ENCODE measurements at regions not wholly inside any gene's neighbourhood (a gene's known extent, or its start where the extent isn't known, plus 50 kb on each side); places are given as distances from the start of the nearest gene placed in this dataset.

GRCh38 chr15:85950101-85950500 lies 129.6 kb upstream of the AGBL1 start:
- no peak for DNase-seq
- CTCF ChIA-PET = interaction anchor here (0.7 to 1.4 kb wide), 3 partner anchors 34 to 282 kb away, joined by 3 read pairs; no protein-coding TSS in a partner anchor
- no peaks in the 10 kb centered on the region for H3K4me1 ChIP-seq (ENCODE audit: control insufficient read depth in 1 of 2, insufficient read depth in 2 of 2, low read depth in 1 of 2, low read length in 1 of 2)
- H3K9me2 ChIP-seq = no peaks in the 10 kb centered on the region
- no peak overlapping the region for H3K9ac ChIP-seq
- H3K36me3 ChIP-seq (replicated peaks in 1 of 2; ENCODE audit: control insufficient read depth in 1 of 2, insufficient read depth in 2 of 2, low read length in 1 of 2) = no peaks in the 10 kb centered on the region
- no peak overlapping the region for H2AFZ ChIP-seq (ENCODE audit: low read depth)
- no peak for TF ChIP-seq MAX (IDR thresholded peaks at IDR 0.05; ENCODE audit: low read depth)
- TF ChIP-seq GATA2 (CRISPR knock-in tag; IDR thresholded peaks at IDR 0.05) = no peak
- no peak for TF ChIP-seq RCOR1 (IDR thresholded peaks at IDR 0.05; ENCODE audit: low read length)
- no peak for TF ChIP-seq CTCF (IDR thresholded peaks at IDR 0.05)
- TF ChIP-seq USF2 (IDR thresholded peaks at IDR 0.05; ENCODE audit: borderline replicate concordance, low read depth, low read length) = no peak
- TF ChIP-seq IRF3 (IDR thresholded peaks at IDR 0.05; ENCODE audit: low read depth, low read length) = no peak
- TF ChIP-seq EP300 (IDR thresholded peaks at IDR 0.05; ENCODE audit: borderline replicate concordance in 1 of 2, low read depth in 1 of 2, low read length in 1 of 2) = no peak
- TF ChIP-seq SIN3A (IDR thresholded peaks at IDR 0.05; ENCODE audit: borderline replicate concordance, low read depth, low read length) = no peak
- TF ChIP-seq REST (IDR thresholded peaks at IDR 0.05; ENCODE audit: low read depth, low read length) = no peak
- TF ChIP-seq FOXM1 (IDR thresholded peaks at IDR 0.05; ENCODE audit: low read depth) = no peak
- TF ChIP-seq YY1 (IDR thresholded peaks at IDR 0.05; ENCODE audit: low read depth) = no peak
- H3K4me3 ChIP-seq (ENCODE audit: low read depth in 2 of 2, low read length in 1 of 2) = no peak overlapping the region
- no peaks in the 10 kb centered on the region for H3K9me3 ChIP-seq
- WGBS (ENCODE audit: low lambda C conversion rate) = 39% methylated on average over 4 of the region's 5 CpGs
- no peaks in the 10 kb centered on the region for H4K20me1 ChIP-seq (ENCODE audit: insufficient read depth)
- H3K4me2 ChIP-seq = no peak overlapping the region
- no peaks in the 10 kb centered on the region for H3K27me3 ChIP-seq (ENCODE audit: insufficient read depth)
- H3K79me2 ChIP-seq (ENCODE audit: insufficient read depth) = no peaks in the 10 kb centered on the region
- POLR2A ChIA-PET = no interaction called here
- H3K27ac ChIP-seq (ENCODE audit: low read depth in 2 of 2, low read length in 1 of 2) = no peak overlapping the region
- no peaks in the 10 kb centered on the region for H3F3A ChIP-seq (replicated peaks; ENCODE audit: insufficient read depth)

All from SK-N-SH (cell line).